Trophoblast cell (in vitro differentiated cells and primary cell): ENCODE measurements at regions not wholly inside any gene's neighbourhood (a gene's known extent, or its start where the extent isn't known, plus 50 kb on each side); places are given as distances from the start of the nearest gene placed in this dataset.

Source experiments
- DNase-seq, 2 donors: peaks; one replicate each; pipeline ENCODE4 v3.0.0-alpha.2; 2016
- H2AFZ ChIP-seq: 2 replicates; pipeline ENCODE4 v1.6.1; 2013; ENCODE audit warnings: low read length, moderate library complexity, mild to moderate bottlenecking; ENCODE audit not compliant: insufficient read depth, poor library complexity
- H2AK5ac ChIP-seq: 2 replicates; pipeline ENCODE4 v1.6.1; 2013; ENCODE audit warnings: mild to moderate bottlenecking, low read length
- H2BK120ac ChIP-seq: 2 replicates; pipeline ENCODE4 v1.6.1; 2013; ENCODE audit warnings: low read length, mild to moderate bottlenecking, moderate library complexity; ENCODE audit not compliant: insufficient read depth, poor library complexity
- H2BK12ac ChIP-seq: 2 replicates; pipeline ENCODE4 v1.6.1; 2013; ENCODE audit warnings: mild to moderate bottlenecking, low read length, moderate library complexity
- H2BK5ac ChIP-seq: 2 replicates; pipeline ENCODE4 v1.6.1; 2013; ENCODE audit warnings: low read length, low read depth, moderate library complexity, mild to moderate bottlenecking; ENCODE audit not compliant: poor library complexity
- H3K14ac ChIP-seq: 2 replicates; pipeline ENCODE4 v1.6.1; 2013; ENCODE audit warnings: mild to moderate bottlenecking, low read length
- H3K18ac ChIP-seq: 2 replicates; pipeline ENCODE4 v1.6.1; 2013; ENCODE audit warnings: mild to moderate bottlenecking, low read length
- H3K23ac ChIP-seq: 2 replicates; pipeline ENCODE4 v1.6.1; 2013; ENCODE audit warnings: low read length
- H3K27ac ChIP-seq: 2 replicates; pipeline ENCODE4 v1.5.1; 2013; ENCODE audit warnings: low read depth, mild to moderate bottlenecking, inconsistent platforms, low read length, moderate library complexity
- H3K27me3 ChIP-seq: 2 replicates; pipeline ENCODE4 v1.6.1; 2013; ENCODE audit warnings: inconsistent platforms, mild to moderate bottlenecking, low read length, moderate library complexity; ENCODE audit not compliant: insufficient read depth
- H3K36me3 ChIP-seq, 2 experiments: 1 replicate in 1 of 2; 2 replicates in 1 of 2; pipeline ENCODE4 v1.6.1; 2013; ENCODE audit warnings: low read length in 2 of 2, mild to moderate bottlenecking in 2 of 2, moderate library complexity in 1 of 2; ENCODE audit not compliant: insufficient read depth in 2 of 2, control insufficient read depth in 1 of 2
- H3K4ac ChIP-seq: 2 replicates; pipeline ENCODE4 v1.6.1; 2013; ENCODE audit warnings: low read depth, mild to moderate bottlenecking, low read length, moderate library complexity
- H3K4me1 ChIP-seq, 2 experiments: 1 replicate in 1 of 2; 2 replicates in 1 of 2; pipeline ENCODE4 v1.6.1; 2013; ENCODE audit warnings: low read length in 2 of 2, mild to moderate bottlenecking in 2 of 2, moderate library complexity in 1 of 2; ENCODE audit not compliant: insufficient read depth in 2 of 2, control insufficient read depth in 1 of 2
- H3K4me2 ChIP-seq: 2 replicates; pipeline ENCODE4 v1.6.1; 2013; ENCODE audit warnings: inconsistent platforms, mild to moderate bottlenecking, low read length, moderate library complexity
- H3K4me3 ChIP-seq: 2 replicates; pipeline ENCODE4 v1.5.1; 2013; ENCODE audit warnings: mild to moderate bottlenecking, low read depth, low read length, inconsistent platforms
- H3K79me1 ChIP-seq: one replicate; pipeline ENCODE4 v1.6.1; 2013; ENCODE audit warnings: low read length
- H3K79me2 ChIP-seq: 2 replicates; pipeline ENCODE4 v1.6.1; 2013; ENCODE audit warnings: low read length, mild to moderate bottlenecking; ENCODE audit not compliant: control insufficient read depth, insufficient read depth, poor library complexity
- H3K9ac ChIP-seq: 2 replicates; pipeline ENCODE4 v1.6.1; 2013; ENCODE audit warnings: mild to moderate bottlenecking, low read length
- H3K9me3 ChIP-seq: 2 replicates; pipeline ENCODE4 v1.6.1; 2013; ENCODE audit warnings: low read depth, mild to moderate bottlenecking, control low read depth, inconsistent platforms, low read length; ENCODE audit not compliant: insufficient read depth
- H4K12ac ChIP-seq: 2 replicates; pipeline ENCODE4 v1.6.1; 2013; ENCODE audit warnings: low read depth, mild to moderate bottlenecking, low read length, moderate library complexity
- H4K8ac ChIP-seq: 2 replicates; pipeline ENCODE4 v1.6.1; 2013; ENCODE audit warnings: low read depth, mild to moderate bottlenecking, low read length, moderate library complexity
- H4K91ac ChIP-seq: one replicate; pipeline ENCODE4 v1.6.1; 2013; ENCODE audit warnings: low read depth, mild to moderate bottlenecking, low read length, moderate library complexity
- WGBS: extraction: QIAGEN DNeasy Blood & Tissue Kit; methylation state at CpG from one replicate; pipeline ENCODE4 v1.1.7; 2013; ENCODE audit warnings: missing lambda C conversion rate; ENCODE audit not compliant: insufficient read length, insufficient coverage; ENCODE audit errors: extremely low coverage; 5-methylcytosine and 5-hydroxymethylcytosine counted together

GRCh38 chr2:64792995-64793639 is 139.4 kb upstream of the SERTAD2 start:
- no peaks in the 10 kb centered on the region for H3K36me3 ChIP-seq
- H3K27ac ChIP-seq = no peak overlapping the region
- no peaks in the 10 kb centered on the region for H3K9me3 ChIP-seq
- no peaks in the 10 kb centered on the region for H3K79me2 ChIP-seq
- peak in 1 of 2 donors; percentile 60 for DNase-seq
- H3K4me3 ChIP-seq = no peak overlapping the region
- no peak overlapping the region for H3K4me2 ChIP-seq
- no peak overlapping the region for H3K9ac ChIP-seq
- H2AK5ac ChIP-seq = no peak overlapping the region
- no CpG with 5 or more reads among the region's 5 CpGs for WGBS
- H4K8ac ChIP-seq = no peak overlapping the region
- H2BK120ac ChIP-seq = no peak overlapping the region
- H4K91ac ChIP-seq = no peak overlapping the region
- H2AFZ ChIP-seq = no peak overlapping the region
- H4K12ac ChIP-seq = no peak overlapping the region
- no peak overlapping the region for H3K4ac ChIP-seq
- no peak overlapping the region for H3K23ac ChIP-seq
- H3K14ac ChIP-seq = no peak overlapping the region
- H3K4me1 ChIP-seq = peaks cover 4 to 8% of the 10 kb centered on the region in 2 experiments
- H2BK5ac ChIP-seq = no peak overlapping the region
- peaks cover 5% of the 10 kb centered on the region for H3K79me1 ChIP-seq
- H2BK12ac ChIP-seq = no peak overlapping the region
- H3K18ac ChIP-seq = no peak overlapping the region
- no peaks in the 10 kb centered on the region for H3K27me3 ChIP-seq

GRCh38 chr2:64793701-64794100 is 140.0 kb upstream of the SERTAD2 start:
- no peak overlapping the region for H2AK5ac ChIP-seq
- H3K27ac ChIP-seq = no peak overlapping the region
- no peak overlapping the region for H2AFZ ChIP-seq
- no peaks in the 10 kb centered on the region for H3K79me2 ChIP-seq
- H3K27me3 ChIP-seq = no peaks in the 10 kb centered on the region
- no peak overlapping the region for H2BK120ac ChIP-seq
- H4K8ac ChIP-seq = no peak overlapping the region
- no peak overlapping the region for H3K4me2 ChIP-seq
- no CpG with 5 or more reads among the region's 1 CpG for WGBS
- H4K91ac ChIP-seq = no peak overlapping the region
- H3K23ac ChIP-seq = no peak overlapping the region
- H3K79me1 ChIP-seq = peaks cover 5% of the 10 kb centered on the region
- H2BK5ac ChIP-seq = no peak overlapping the region
- H3K9me3 ChIP-seq = no peaks in the 10 kb centered on the region
- no peak overlapping the region for H3K4ac ChIP-seq
- no peak overlapping the region for H2BK12ac ChIP-seq
- no peak overlapping the region for H3K14ac ChIP-seq
- no peaks in the 10 kb centered on the region for H3K36me3 ChIP-seq
- DNase-seq = no peak
- H4K12ac ChIP-seq = no peak overlapping the region
- no peak overlapping the region for H3K18ac ChIP-seq
- no peak overlapping the region for H3K4me3 ChIP-seq
- H3K9ac ChIP-seq = no peak overlapping the region
- H3K4me1 ChIP-seq = peaks cover 4 to 8% of the 10 kb centered on the region in 2 experiments

DNA sequence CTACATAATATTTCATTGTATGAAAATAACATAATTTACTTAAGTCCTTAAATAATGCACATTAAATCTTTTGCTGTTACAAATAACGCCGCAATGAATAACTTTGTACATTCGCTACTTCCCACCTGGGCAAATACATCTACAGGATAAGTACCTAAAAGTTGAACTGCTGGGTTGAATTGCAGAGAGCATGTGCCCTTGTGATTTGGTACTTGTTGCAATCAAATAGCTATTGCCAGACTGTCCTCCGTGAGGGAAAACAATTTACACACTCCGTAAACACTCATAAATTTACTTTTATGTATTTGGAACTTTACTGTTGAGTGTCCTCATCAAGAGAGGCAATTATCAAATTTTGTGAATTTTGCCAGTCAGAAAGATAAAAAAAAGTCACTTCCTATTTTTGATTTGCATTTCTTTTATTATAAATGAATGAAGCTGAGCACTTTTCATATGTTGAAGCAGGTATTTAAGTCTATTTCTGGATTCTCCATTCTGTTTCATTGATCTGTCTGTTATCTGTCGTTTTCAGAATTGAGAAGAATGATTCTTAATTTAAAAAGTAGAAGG is 140.8 kb upstream of the SERTAD2 start:
- H3K4me2 ChIP-seq = no peak overlapping the region
- no peak overlapping the region for H3K14ac ChIP-seq
- H4K91ac ChIP-seq = no peak overlapping the region
- no peak overlapping the region for H3K27ac ChIP-seq
- H3K27me3 ChIP-seq = no peaks in the 10 kb centered on the region
- H3K23ac ChIP-seq = no peak overlapping the region
- H4K12ac ChIP-seq = no peak overlapping the region
- H2BK5ac ChIP-seq = no peak overlapping the region
- peaks cover 3 to 8% of the 10 kb centered on the region in 2 experiments for H3K4me1 ChIP-seq
- H2AFZ ChIP-seq = no peak overlapping the region
- H3K4ac ChIP-seq = no peak overlapping the region
- no peaks in the 10 kb centered on the region for H3K36me3 ChIP-seq
- H3K9me3 ChIP-seq = no peaks in the 10 kb centered on the region
- peaks cover 4% of the 10 kb centered on the region for H3K79me1 ChIP-seq
- no peak overlapping the region for H3K4me3 ChIP-seq
- no peak overlapping the region for H2AK5ac ChIP-seq
- no peaks in the 10 kb centered on the region for H3K79me2 ChIP-seq
- no peak overlapping the region for H3K18ac ChIP-seq
- H2BK120ac ChIP-seq = no peak overlapping the region
- no peak for DNase-seq
- no peak overlapping the region for H2BK12ac ChIP-seq
- no peak overlapping the region for H3K9ac ChIP-seq
- no peak overlapping the region for H4K8ac ChIP-seq
- no CpG with 5 or more reads among the region's 6 CpGs for WGBS

DNA sequence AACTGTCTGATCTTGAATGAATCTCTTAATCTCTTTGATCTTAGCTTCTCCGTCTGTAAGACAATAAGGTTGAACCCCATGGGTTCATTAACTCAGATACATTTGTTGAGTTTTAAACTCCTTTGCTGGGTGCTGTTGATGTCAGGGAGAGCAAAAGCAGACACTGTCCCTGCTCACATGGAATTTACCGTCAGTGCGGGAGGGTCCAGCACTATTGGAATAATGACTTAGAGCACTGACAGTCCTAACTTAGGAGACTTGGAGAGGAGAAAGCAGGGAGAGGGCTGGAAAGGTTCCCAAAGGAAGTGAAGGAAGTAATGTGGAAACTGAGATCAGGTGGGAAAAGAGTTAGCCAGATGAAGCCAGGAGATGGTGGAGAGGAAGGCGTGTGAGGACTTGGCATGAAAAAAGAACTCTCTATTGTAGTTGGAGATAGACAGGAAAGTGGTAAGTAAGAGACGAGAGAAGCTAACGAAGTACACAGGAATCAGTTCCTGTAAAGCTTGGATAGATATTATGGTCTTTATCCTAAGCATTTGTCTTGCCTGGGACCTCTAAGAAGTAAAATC is 141.4 kb upstream of the SERTAD2 start:
- H2BK12ac ChIP-seq = peak overlapping the region; percentile 39
- no peak overlapping the region for H3K14ac ChIP-seq
- H2BK120ac ChIP-seq = no peak overlapping the region
- H3K79me1 ChIP-seq = peaks cover 1% of the 10 kb centered on the region
- H3K18ac ChIP-seq = no peak overlapping the region
- no peak overlapping the region for H2AK5ac ChIP-seq
- no peak overlapping the region for H3K4ac ChIP-seq
- H4K91ac ChIP-seq = no peak overlapping the region
- no peaks in the 10 kb centered on the region for H3K36me3 ChIP-seq
- no peak overlapping the region for H3K27ac ChIP-seq
- no peak overlapping the region for H2BK5ac ChIP-seq
- no peak overlapping the region for H3K9ac ChIP-seq
- no CpG with 5 or more reads among the region's 6 CpGs for WGBS
- no peak for DNase-seq
- H3K9me3 ChIP-seq = no peaks in the 10 kb centered on the region
- H3K79me2 ChIP-seq = no peaks in the 10 kb centered on the region
- no peak overlapping the region for H2AFZ ChIP-seq
- H3K4me2 ChIP-seq = no peak overlapping the region
- H3K27me3 ChIP-seq = no peaks in the 10 kb centered on the region
- H3K23ac ChIP-seq = no peak overlapping the region
- H3K4me1 ChIP-seq = peaks cover 0 to 3% of the 10 kb centered on the region in 2 experiments
- H4K8ac ChIP-seq = no peak overlapping the region
- H4K12ac ChIP-seq = no peak overlapping the region
- H3K4me3 ChIP-seq = no peak overlapping the region
